Small intestine (tissue), 7 donors: ENCODE measurements at regions not wholly inside any gene's neighbourhood (a gene's known extent, or its start where the extent isn't known, plus 50 kb on each side); places are given as distances from the start of the nearest gene placed in this dataset.
A peak's percentile ranks its signal among the peaks of the same experiment; 100 is the strongest.

ENCODE experiments used
- DNase-seq, 2 donors: peaks; one replicate each; pipeline versions ENCODE4 v3.0.0 to v3.0.0-alpha.2; 2013
- FAIRE-seq: peaks from 2 replicates; lab custom pipeline; 2012; peaks lifted over from hg19 to GRCh38; lab: Jason Lieb, UNC
- H3K27ac ChIP-seq, 3 donors: one replicate each; pipeline ENCODE4 v1.5.1; 2013; ENCODE audit warnings: low read length in 2 of 3, mild to moderate bottlenecking in 2 of 3, control low read depth in 1 of 3, inconsistent platforms in 1 of 3, low read depth in 1 of 3, moderate library complexity in 1 of 3
- H3K27me3 ChIP-seq, 3 donors: one replicate each; pipeline ENCODE4 v1.6.1; 2013; ENCODE audit warnings: low read length in 3 of 3, inconsistent platforms in 1 of 3; ENCODE audit not compliant: control insufficient read depth in 3 of 3, insufficient read depth in 3 of 3
- H3K36me3 ChIP-seq, 3 donors: one replicate each; pipeline ENCODE4 v1.6.1; 2013; ENCODE audit warnings: low read length in 3 of 3, inconsistent platforms in 1 of 3, low read depth in 1 of 3, mild to moderate bottlenecking in 1 of 3, moderate library complexity in 1 of 3; ENCODE audit not compliant: control insufficient read depth in 3 of 3, insufficient read depth in 2 of 3
- H3K4me1 ChIP-seq, 3 donors: one replicate each; pipeline ENCODE4 v1.6.1; 2013; ENCODE audit warnings: low read length in 2 of 3, inconsistent platforms in 1 of 3, low read depth in 1 of 3, mild to moderate bottlenecking in 1 of 3, moderate library complexity in 1 of 3; ENCODE audit not compliant: control insufficient read depth in 3 of 3, insufficient read depth in 2 of 3
- H3K4me3 ChIP-seq, 3 donors: one replicate each; pipeline ENCODE4 v1.5.1; 2013; ENCODE audit warnings: low read length in 3 of 3, control low read depth in 1 of 3, inconsistent platforms in 1 of 3, low read depth in 1 of 3, mild to moderate bottlenecking in 1 of 3, moderate library complexity in 1 of 3
- H3K9me3 ChIP-seq, 2 donors: one replicate each; pipeline ENCODE4 v1.6.1; 2013; ENCODE audit warnings: low read depth in 1 of 2, low read length in 1 of 2; ENCODE audit not compliant: control insufficient read depth in 2 of 2, insufficient read depth in 1 of 2
- WGBS, 3 donors: extraction: QIAGEN DNeasy Blood & Tissue Kit; methylation state at CpG; one replicate each; pipeline ENCODE4 v1.1.7; 2013; 5-methylcytosine and 5-hydroxymethylcytosine counted together
- donor health status: healthy with polysubstance abuse.
- donor health status: control.
- donor health status: control.
- donor health status: Bipolar disorder and iron deficiency.
- donor health status: healthy.

DNA sequence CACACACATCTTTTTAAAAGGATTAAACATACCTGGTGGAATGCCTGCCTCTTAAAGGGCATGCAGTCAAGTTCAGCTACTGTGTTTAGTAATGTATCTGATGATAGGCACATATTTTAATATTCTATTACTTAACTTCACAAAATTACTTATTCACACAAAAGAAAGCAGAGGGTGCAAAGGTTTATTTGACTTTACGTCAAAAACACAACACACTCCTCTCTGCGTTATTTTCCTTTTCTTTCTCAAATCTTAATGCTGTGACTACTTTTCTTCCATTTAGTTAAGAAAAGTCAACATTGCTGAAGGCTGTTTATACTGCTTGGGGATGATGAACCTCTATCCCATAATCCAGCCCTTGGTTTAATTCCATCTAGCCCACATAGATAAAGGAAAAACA is 127.9 kb upstream of the ST6GAL2 start:
- 36 to 66% (median 40%) methylated on average over 2 of the region's 2 CpGs for WGBS, 3 donors
- Histone ChIP-seq H3K4me3 (no peak overlapping the region), H3K4me1 (no peaks in the 10 kb centered on the region), H3K27me3 (no peaks in the 10 kb centered on the region), H3K36me3 (no peaks in the 10 kb centered on the region), H3K9me3 (no peaks in the 10 kb centered on the region), H3K27ac (no peak overlapping the region)
- DNase-seq (no peak), FAIRE-seq (no peak)

DNA sequence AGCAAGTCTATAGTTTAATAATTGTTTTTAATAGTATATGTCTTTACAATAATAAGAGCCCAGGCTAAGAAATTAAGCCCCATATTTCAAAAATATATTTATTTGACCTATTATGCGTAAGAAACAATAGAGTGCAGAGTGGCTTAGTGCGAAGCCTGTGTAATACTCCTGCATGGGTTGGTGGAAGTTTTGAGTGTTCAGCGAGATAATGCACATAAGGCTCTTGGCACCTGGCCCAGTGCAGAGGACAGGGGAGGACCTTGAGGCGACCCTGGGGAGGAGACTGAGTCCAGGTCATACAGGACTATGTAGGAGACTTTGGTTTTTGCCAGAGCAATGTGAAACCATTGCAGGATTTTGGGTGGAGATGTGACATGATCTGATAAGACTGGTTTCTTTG is 132.4 kb upstream of the ST6GAL2 start:
- DNase-seq (no peak), FAIRE-seq (no peak)
- WGBS, 3 donors, result 61 to 73% (median 70%) methylated on average over 4 of the region's 4 CpGs
- H3K9me3 ChIP-seq, result no peaks in the 10 kb centered on the region
- H3K4me1 ChIP-seq, result no peaks in the 10 kb centered on the region
- no peaks in the 10 kb centered on the region for H3K36me3 ChIP-seq
- no peak overlapping the region for H3K27ac ChIP-seq
- H3K27me3 ChIP-seq, result no peaks in the 10 kb centered on the region
- no peak overlapping the region for H3K4me3 ChIP-seq

DNA sequence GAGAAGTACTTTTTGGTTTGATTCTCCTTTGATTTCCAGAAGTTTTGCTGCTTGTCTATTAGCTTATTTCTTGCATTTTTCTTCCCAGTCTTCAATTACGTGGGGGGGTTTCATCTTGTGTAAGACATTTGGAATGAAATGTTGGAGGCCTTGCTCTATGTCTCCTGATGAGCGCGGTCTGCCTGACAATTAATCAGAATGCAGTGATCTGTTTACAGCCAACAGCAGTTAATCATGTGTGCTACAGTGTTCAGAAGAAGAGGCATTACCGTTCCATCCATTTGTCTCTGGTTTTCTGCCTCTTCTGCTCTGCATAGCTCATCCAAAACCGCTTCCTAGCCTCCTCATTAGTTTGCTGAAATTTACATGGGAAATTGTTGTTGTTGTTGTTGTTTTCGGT is 134.4 kb upstream of the ST6GAL2 start:
- no peak for FAIRE-seq

DNA sequence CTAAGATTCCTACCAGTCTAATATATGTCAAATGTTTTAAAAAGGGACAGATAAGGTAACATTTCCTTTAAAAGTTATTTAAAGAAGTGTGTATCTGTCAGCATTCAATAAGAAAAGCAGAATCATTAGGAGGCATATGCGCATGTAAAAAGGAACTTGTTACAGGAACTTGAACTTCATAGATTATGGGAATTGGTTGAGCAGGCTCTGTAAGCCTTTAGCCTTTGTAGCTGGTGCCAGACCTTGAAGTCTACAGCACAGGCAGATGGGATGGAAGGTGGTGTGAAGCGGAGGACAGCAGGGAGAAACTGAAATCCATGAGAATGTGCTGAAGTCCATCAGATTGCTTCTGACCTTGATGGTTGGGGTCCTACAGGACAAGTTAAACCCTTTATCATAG is 138.3 kb upstream of the ST6GAL2 start:
- no peak for DNase-seq
- Histone ChIP-seq H3K4me3 (no peak overlapping the region), H3K9me3 (peaks cover 0 to 5% of the 10 kb centered on the region in 2 donors), H3K27ac (no peak overlapping the region), H3K27me3 (no peaks in the 10 kb centered on the region), H3K4me1 (no peaks in the 10 kb centered on the region), H3K36me3 (no peaks in the 10 kb centered on the region)
- FAIRE-seq, result no peak
- WGBS, 3 donors, result 94 to 95% (median 95%) methylated on average over 2 of the region's 2 CpGs

More for the DNA sequence above, 134.4 kb upstream of the ST6GAL2 start:
- no peak overlapping the region for H3K4me3 ChIP-seq
- H3K9me3 ChIP-seq, result peaks cover 0 to 5% of the 10 kb centered on the region in 2 donors
- H3K27ac ChIP-seq, result no peak overlapping the region
- 62 to 66% (median 64%) methylated on average over 6 of the region's 6 CpGs for WGBS, 3 donors
- no peaks in the 10 kb centered on the region for H3K27me3 ChIP-seq
- no peaks in the 10 kb centered on the region for H3K36me3 ChIP-seq
- DNase-seq, result no peak
- H3K4me1 ChIP-seq, result no peaks in the 10 kb centered on the region

DNA sequence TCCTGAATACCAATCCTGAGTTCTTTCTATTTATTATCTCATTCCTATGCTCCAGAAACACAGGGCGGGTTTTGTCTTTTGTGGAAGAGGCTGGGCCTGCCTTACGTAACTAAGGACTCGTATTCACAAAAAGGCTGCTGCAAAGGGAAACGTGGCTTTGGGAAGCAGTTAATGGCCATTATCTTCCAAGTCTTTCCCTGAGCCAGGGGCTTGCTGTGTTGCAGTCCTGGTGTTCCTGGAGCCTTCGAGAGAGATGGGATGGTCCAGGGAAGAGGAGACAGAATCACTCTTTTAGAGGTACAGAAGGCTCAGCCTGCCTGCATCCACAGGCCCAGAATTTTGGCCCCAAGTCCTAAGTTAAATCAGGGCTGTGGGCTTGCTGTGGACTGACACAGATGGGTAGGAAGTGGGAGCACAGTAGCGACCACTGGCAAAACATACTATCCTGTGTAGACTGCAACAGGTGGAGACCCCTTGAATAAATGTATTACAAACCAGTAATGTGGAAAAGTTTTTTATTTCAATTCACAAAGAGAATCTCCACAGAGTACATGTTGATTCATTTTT is 139.4 kb upstream of the ST6GAL2 start:
- 77 to 83% (median 79%) methylated on average over 6 of the region's 6 CpGs for WGBS, 3 donors
- Histone ChIP-seq H3K9me3 (peaks cover 0 to 5% of the 10 kb centered on the region in 2 donors), H3K4me3 (no peak overlapping the region), H3K27ac (no peak overlapping the region), H3K36me3 (no peaks in the 10 kb centered on the region), H3K4me1 (no peaks in the 10 kb centered on the region), H3K27me3 (no peaks in the 10 kb centered on the region)
- no peak for DNase-seq
- no peak for FAIRE-seq

DNA sequence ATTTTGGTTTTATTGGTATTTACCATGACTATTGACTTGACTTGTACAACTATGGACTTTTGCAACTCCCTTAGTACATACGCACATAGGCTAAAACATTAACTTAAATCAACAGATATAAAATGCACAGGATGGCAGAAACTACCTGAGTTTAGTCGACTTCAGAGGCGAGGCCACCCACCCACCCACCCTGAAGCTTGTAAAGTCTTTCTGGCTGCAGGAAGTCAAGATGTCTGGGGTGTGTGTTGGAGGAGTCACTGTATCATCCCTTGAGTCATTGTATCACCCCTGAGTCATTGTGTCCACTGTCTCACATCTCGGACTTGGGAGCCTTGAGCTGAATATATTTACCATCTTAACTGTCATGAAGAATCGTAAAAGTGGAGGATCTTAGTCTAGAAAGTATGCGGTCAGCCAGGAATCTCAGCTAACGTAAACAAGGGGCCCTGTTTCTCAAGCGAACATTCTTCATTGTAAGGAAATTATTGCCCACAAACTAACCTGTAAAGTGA is 140.0 kb upstream of the ST6GAL2 start:
- peak in 1 of 2 donors; percentile 11 for DNase-seq
- no peaks in the 10 kb centered on the region for H3K36me3 ChIP-seq
- no peak for FAIRE-seq
- no peak overlapping the region for H3K4me3 ChIP-seq
- H3K4me1 ChIP-seq, result no peaks in the 10 kb centered on the region
- no peaks in the 10 kb centered on the region for H3K27me3 ChIP-seq
- H3K9me3 ChIP-seq, result peaks cover 0 to 5% of the 10 kb centered on the region in 2 donors
- no peak overlapping the region for H3K27ac ChIP-seq
- WGBS, 3 donors, result 55 to 72% (median 69%) methylated on average over 8 of the region's 8 CpGs

DNA sequence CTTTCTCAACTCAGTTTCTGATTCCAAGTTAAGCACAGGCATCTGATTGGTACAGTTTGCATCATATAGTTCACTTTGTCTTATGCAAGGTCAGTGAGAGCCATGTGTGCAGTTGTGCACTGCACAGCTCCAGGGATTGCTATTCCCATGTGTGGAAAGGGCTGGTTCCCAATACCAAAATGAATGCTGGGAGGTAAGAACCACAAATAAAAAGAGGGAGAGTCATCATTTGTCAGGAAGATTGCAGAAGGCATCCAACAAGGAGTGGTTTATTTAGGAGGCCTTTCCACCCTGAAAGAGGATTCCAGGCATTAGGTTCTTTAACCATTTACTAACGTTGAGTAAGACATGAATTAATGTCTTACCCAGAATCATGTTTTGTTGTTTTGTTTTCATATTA is 141.2 kb upstream of the ST6GAL2 start:
- H3K4me3 ChIP-seq, result no peak overlapping the region
- H3K4me1 ChIP-seq, result no peaks in the 10 kb centered on the region
- no peaks in the 10 kb centered on the region for H3K36me3 ChIP-seq
- FAIRE-seq (no peak), DNase-seq (no peak)
- peaks cover 0 to 5% of the 10 kb centered on the region in 2 donors for H3K9me3 ChIP-seq
- H3K27ac ChIP-seq, result no peak overlapping the region
- no peaks in the 10 kb centered on the region for H3K27me3 ChIP-seq
- WGBS, 3 donors, result 60 to 71% (median 70%) methylated on average over 1 of the region's 1 CpG

DNA sequence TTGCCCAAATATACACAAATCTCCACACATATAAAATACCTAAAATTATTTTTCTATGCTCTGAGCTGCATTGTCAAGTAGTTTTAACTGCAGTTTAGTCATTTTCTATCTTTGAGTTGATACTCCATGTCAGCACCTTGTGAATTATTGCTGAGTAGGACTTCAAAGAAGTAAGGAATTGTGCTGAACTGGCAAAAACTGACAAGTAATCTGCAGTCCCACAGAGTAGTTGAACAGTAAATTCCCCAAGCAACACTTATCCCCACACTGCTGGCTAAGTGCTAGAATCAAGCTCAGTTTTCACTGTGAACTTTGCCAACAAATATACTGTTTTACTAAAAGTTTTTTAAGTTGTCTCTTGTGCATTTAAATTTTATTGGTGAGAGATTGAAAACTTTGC is 141.8 kb upstream of the ST6GAL2 start:
- FAIRE-seq, result no peak
- Histone ChIP-seq H3K4me3 (no peak overlapping the region), H3K4me1 (no peaks in the 10 kb centered on the region), H3K36me3 (no peaks in the 10 kb centered on the region), H3K27ac (no peak overlapping the region), H3K27me3 (no peaks in the 10 kb centered on the region), H3K9me3 (peaks cover 0 to 5% of the 10 kb centered on the region in 2 donors)
- no peak for DNase-seq

DNA sequence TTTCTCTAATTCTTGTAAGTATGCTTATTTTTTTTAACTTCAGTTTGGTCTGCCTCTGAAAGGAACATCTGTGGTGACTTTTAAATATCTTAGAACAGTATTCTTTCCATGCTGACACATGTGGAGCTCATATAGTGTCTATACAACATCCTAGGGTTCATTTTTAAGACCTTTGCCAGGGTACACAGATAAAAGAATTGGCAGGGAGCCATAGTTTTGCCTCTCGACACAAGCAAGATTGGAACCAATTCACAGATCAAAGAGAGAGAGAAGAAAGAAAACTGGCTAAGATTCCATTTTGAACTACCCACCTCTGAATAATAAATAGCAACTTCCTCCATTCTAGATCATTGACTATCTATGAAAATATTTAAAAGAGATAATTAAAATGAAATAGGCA is 142.7 kb upstream of the ST6GAL2 start:
- H3K36me3 ChIP-seq, result no peaks in the 10 kb centered on the region
- H3K4me3 ChIP-seq, result no peak overlapping the region
- FAIRE-seq (no peak), DNase-seq (peak in 1 of 2 donors; percentile 72)
- peaks cover 0 to 5% of the 10 kb centered on the region in 2 donors for H3K9me3 ChIP-seq
- no peaks in the 10 kb centered on the region for H3K4me1 ChIP-seq
- no peak overlapping the region for H3K27ac ChIP-seq
- no peaks in the 10 kb centered on the region for H3K27me3 ChIP-seq
- 4 to 49% (median 29%) methylated on average over 1 of the region's 1 CpG for WGBS, 3 donors
